RWPE2 (cell line): ENCODE measurements at regions not wholly inside any gene's neighbourhood (a gene's known extent, or its start where the extent isn't known, plus 50 kb on each side); places are given as distances from the start of the nearest gene placed in this dataset.

Experiments used
- ATAC-seq: fragments of 200-7000 bp; cut with Tn5 transposase; 3 replicates; pipeline ENCODE4 v1.9.1; 2021; ENCODE audit warnings: low read depth
- DNase-seq: peaks from one replicate; pipeline ENCODE4 v3.0.0-alpha.2; 2020; ENCODE audit warnings: low spot score
- H3K27ac ChIP-seq: fragments of 450-650 bp; 2 replicates; pipeline ENCODE4 v1.5.1; 2017; ENCODE audit warnings: mild to moderate bottlenecking; ENCODE audit not compliant: poor library complexity, severe bottlenecking
- H3K27me3 ChIP-seq: fragments of 250-450 bp; sonication (Bioruptor Pico); 2 replicates; pipeline ENCODE4 v1.5.1; 2021; ENCODE audit warnings: mild to moderate bottlenecking, moderate library complexity; ENCODE audit not compliant: insufficient read depth, poor library complexity, severe bottlenecking
- H3K36me3 ChIP-seq: fragments of 250-450 bp; sonication (Bioruptor Pico); 2 replicates; pipeline ENCODE4 v1.5.1; 2020; ENCODE audit warnings: low read depth, mild to moderate bottlenecking, moderate library complexity
- H3K4me1 ChIP-seq: fragments of 250-450 bp; sonication (Bioruptor Pico); 2 replicates; pipeline ENCODE4 v1.5.1; 2021; ENCODE audit warnings: mild to moderate bottlenecking, moderate library complexity; ENCODE audit not compliant: insufficient read depth, poor library complexity, severe bottlenecking
- H3K4me3 ChIP-seq: fragments of 250-450 bp; sonication (Bioruptor Pico); 2 replicates; pipeline ENCODE4 v1.5.1; 2021; ENCODE audit warnings: mild to moderate bottlenecking, moderate library complexity; ENCODE audit not compliant: severe bottlenecking
- H3K9me3 ChIP-seq: fragments of 250-450 bp; sonication (Bioruptor Pico); 2 replicates; pipeline ENCODE4 v1.5.1; 2021; ENCODE audit warnings: mild to moderate bottlenecking, moderate library complexity; ENCODE audit not compliant: severe bottlenecking
- CTCF ChIP-seq: fragments of 450-650 bp; IDR thresholded peaks from one replicate; pipeline ENCODE4 v1.5.1; 2017; ENCODE audit warnings: mild to moderate bottlenecking, moderate library complexity; ENCODE audit not compliant: poor library complexity, severe bottlenecking

GRCh38 chr17:5901731-5902130, 168.4 kb upstream of the WSCD1 start:
- no peaks in the 10 kb centered on the region for H3K4me1 ChIP-seq
- H3K4me3 ChIP-seq, result no peak overlapping the region
- no peaks in the 10 kb centered on the region for H3K27me3 ChIP-seq
- no peak overlapping the region for H3K27ac ChIP-seq
- no peaks in the 10 kb centered on the region for H3K36me3 ChIP-seq
- H3K9me3 ChIP-seq, result peaks cover 2% of the 10 kb centered on the region
- TF ChIP-seq CTCF, result no peak
- ATAC-seq (no peak), DNase-seq (no peak)

- Histone ChIP-seq H3K27me3 (no peaks in the 10 kb centered on the region), H3K4me1 (no peaks in the 10 kb centered on the region), H3K9me3 (peaks cover 2% of the 10 kb centered on the region), H3K36me3 (no peaks in the 10 kb centered on the region), H3K4me3 (no peak overlapping the region), H3K27ac (no peak overlapping the region)
- TF ChIP-seq CTCF, result no peak
- ATAC-seq (no peak), DNase-seq (no peak)
Measured at GRCh38 chr17:5902181-5903140, 167.7 kb upstream of the WSCD1 start.

GRCh38 chr17:5911919-5912318, 158.3 kb upstream of the WSCD1 start:
- Histone ChIP-seq H3K9me3 (no peaks in the 10 kb centered on the region), H3K4me3 (no peak overlapping the region), H3K36me3 (no peaks in the 10 kb centered on the region), H3K27me3 (no peaks in the 10 kb centered on the region), H3K27ac (no peak overlapping the region), H3K4me1 (no peaks in the 10 kb centered on the region)
- ATAC-seq (no peak), DNase-seq (no peak)
- no peak for TF ChIP-seq CTCF

GRCh38 chr17:5913032-5913531, 157.1 kb upstream of the WSCD1 start:
- Histone ChIP-seq H3K27me3 (no peaks in the 10 kb centered on the region), H3K4me3 (no peak overlapping the region), H3K36me3 (no peaks in the 10 kb centered on the region), H3K9me3 (no peaks in the 10 kb centered on the region), H3K27ac (no peak overlapping the region), H3K4me1 (no peaks in the 10 kb centered on the region)
- ATAC-seq (no peak), DNase-seq (no peak)
- no peak for TF ChIP-seq CTCF

GRCh38 chr17:5913641-5914040, 156.5 kb upstream of the WSCD1 start:
- no peaks in the 10 kb centered on the region for H3K36me3 ChIP-seq
- H3K9me3 ChIP-seq, result no peaks in the 10 kb centered on the region
- TF ChIP-seq CTCF, result no peak
- H3K4me1 ChIP-seq, result no peaks in the 10 kb centered on the region
- no peaks in the 10 kb centered on the region for H3K27me3 ChIP-seq
- no peak overlapping the region for H3K4me3 ChIP-seq
- ATAC-seq (no peak), DNase-seq (no peak)
- no peak overlapping the region for H3K27ac ChIP-seq
